LNCaP clone FGC (cell line): ENCODE measurements at regions not wholly inside any gene's neighbourhood (a gene's known extent, or its start where the extent isn't known, plus 50 kb on each side); places are given as distances from the start of the nearest gene placed in this dataset.

Experiments
- DNase-seq: peaks from one replicate; pipeline ENCODE4 v3.0.0-alpha.2; 2011; ENCODE audit warnings: low read depth
- H3K4me3 ChIP-seq: 2 replicates; pipeline ENCODE4 v1.5.1; 2011; ENCODE audit warnings: mild to moderate bottlenecking, low read depth, low read length, control low read depth
- CTCF ChIP-seq: IDR thresholded peaks from 2 replicates; pipeline ENCODE4 v1.5.1; 2012; ENCODE audit warnings: mild to moderate bottlenecking; ENCODE audit not compliant: control insufficient read depth, insufficient read depth; ENCODE audit errors: extremely low read depth

GRCh38 chr6:12479881-12480280 is 189.7 kb downstream of the EDN1 start:
- TF ChIP-seq CTCF = no peak
- no peak overlapping the region for H3K4me3 ChIP-seq
- no peak for DNase-seq

DNA sequence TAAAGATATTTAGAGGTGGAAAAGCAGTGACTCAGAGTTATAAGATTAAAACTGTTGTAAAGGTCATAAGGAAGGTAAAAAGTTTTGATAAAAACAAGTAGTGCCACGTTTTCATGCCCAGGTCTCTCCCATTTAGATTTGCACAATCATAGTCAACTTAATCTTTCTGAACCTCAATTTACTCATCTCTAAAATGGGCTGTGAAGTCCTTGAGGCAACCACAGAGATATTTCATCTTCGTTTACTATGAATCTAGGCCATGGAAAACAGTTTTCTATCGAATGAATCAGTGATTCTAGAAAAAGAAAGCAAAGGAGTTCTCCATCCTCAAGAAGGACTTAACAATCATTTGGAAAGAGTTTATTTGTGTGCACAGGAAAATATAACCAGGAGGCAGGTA is 190.2 kb downstream of the EDN1 start:
- no peak for DNase-seq
- no peak for TF ChIP-seq CTCF
- no peak overlapping the region for H3K4me3 ChIP-seq

GRCh38 chr6:12481292-12481691 is 191.1 kb downstream of the EDN1 start:
- no peak for TF ChIP-seq CTCF
- no peak for DNase-seq
- H3K4me3 ChIP-seq = no peak overlapping the region

- 0 out of 2 replicates have a peak, but pooled peaks have one; percentile 9 for TF ChIP-seq CTCF
- H3K4me3 ChIP-seq = no peak overlapping the region
- no peak for DNase-seq
Observed at GRCh38 chr6:12481850-12482249, 191.7 kb downstream of the EDN1 start.

- no peak overlapping the region for H3K4me3 ChIP-seq
- TF ChIP-seq CTCF = peak; percentile 25; the same call in 1 of the 2 replicates
- DNase-seq = no peak
Observed at GRCh38 chr6:12482386-12483375, 192.5 kb downstream of the EDN1 start.

DNA sequence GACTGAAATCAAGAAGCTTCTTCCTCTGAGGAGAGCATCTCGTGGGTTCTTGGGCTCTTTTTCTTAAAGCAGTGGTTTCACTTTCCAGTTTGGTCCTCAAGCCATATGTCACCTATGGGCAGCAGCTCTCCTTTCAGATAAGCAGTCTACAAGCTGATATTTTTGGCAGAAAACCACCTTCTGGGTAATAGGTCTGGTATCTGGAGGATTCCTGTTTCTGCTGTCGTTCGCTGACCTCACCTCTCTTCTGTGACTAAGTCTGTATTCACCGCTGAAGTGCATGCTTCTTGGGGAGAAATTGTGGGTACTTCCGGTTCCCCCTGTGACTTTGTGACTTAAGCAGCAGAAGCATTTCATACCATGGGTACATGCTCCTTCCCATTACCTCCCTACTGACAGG is 193.6 kb downstream of the EDN1 start:
- no peak for DNase-seq
- H3K4me3 ChIP-seq = no peak overlapping the region
- no peak for TF ChIP-seq CTCF
